VCaP (cell line): ENCODE measurements at regions not wholly inside any gene's neighbourhood (a gene's known extent, or its start where the extent isn't known, plus 50 kb on each side); places are given as distances from the start of the nearest gene placed in this dataset.
"Not testable (repeated sequence)": the region's sequence is repeated elsewhere in the genome, so short reads cannot be mapped to it uniquely, and the experiment has no call there.

Experiments
- H3K27ac ChIP-seq: fragments of 450-650 bp; 2 replicates; pipeline ENCODE4 v1.5.1; 2017
- CTCF ChIP-seq: fragments of 450-650 bp; conservative IDR thresholded peaks from 2 replicates; pipeline ENCODE4 v1.5.1; 2017; ENCODE audit warnings: mild to moderate bottlenecking, moderate library complexity

- no peak overlapping the region for H3K27ac ChIP-seq
- no peak for TF ChIP-seq CTCF
Measured at GRCh38 chr15:22259881-22260421, 179.6 kb downstream of the OR4M2 start.

- no peak overlapping the region for H3K27ac ChIP-seq
- TF ChIP-seq CTCF, result no peak
Measured at GRCh38 chr15:22262613-22263020, 182.3 kb downstream of the OR4M2 start.

GRCh38 chr15:22263738-22264137 is 183.4 kb downstream of the OR4M2 start:
- no peak for TF ChIP-seq CTCF
- no peak overlapping the region for H3K27ac ChIP-seq

GRCh38 chr15:22264272-22264671 is 183.9 kb downstream of the OR4M2 start:
- not testable (repeated sequence) for H3K27ac ChIP-seq

GRCh38 chr15:22265056-22265945 is 185.0 kb downstream of the OR4M2 start:
- no peak for TF ChIP-seq CTCF
- no peak overlapping the region for H3K27ac ChIP-seq

GRCh38 chr15:22265970-22266369 is 185.6 kb downstream of the OR4M2 start:
- TF ChIP-seq CTCF, result no peak
- H3K27ac ChIP-seq, result no peak overlapping the region

- TF ChIP-seq CTCF, result no peak
- no peak overlapping the region for H3K27ac ChIP-seq
Measured at GRCh38 chr15:22267761-22268160, 187.4 kb downstream of the OR4M2 start.

- not testable (repeated sequence) for H3K27ac ChIP-seq
Measured at GRCh38 chr15:22268201-22268600, 187.9 kb downstream of the OR4M2 start.

GRCh38 chr15:22268654-22269053 is 188.3 kb downstream of the OR4M2 start:
- not testable (repeated sequence) for H3K27ac ChIP-seq

- not testable (repeated sequence) for H3K27ac ChIP-seq
Measured at GRCh38 chr15:22272286-22273160, 186.2 kb upstream of the GOLGA6L22 start.

- not testable (repeated sequence) for H3K27ac ChIP-seq
Measured at GRCh38 chr15:22273185-22273584, 185.5 kb upstream of the GOLGA6L22 start.

- H3K27ac ChIP-seq, result not testable (repeated sequence)
Measured at GRCh38 chr15:22274376-22274775, 184.3 kb upstream of the GOLGA6L22 start.

- H3K27ac ChIP-seq, result not testable (repeated sequence)
Measured at GRCh38 chr15:22280770-22281169, 177.9 kb upstream of the GOLGA6L22 start.
